SH-SY5Y (cell line): ENCODE measurements at regions not wholly inside any gene's neighbourhood (a gene's known extent, or its start where the extent isn't known, plus 50 kb on each side); places are given as distances from the start of the nearest gene placed in this dataset.

Experiments used
- GATA2 ChIP-seq: IDR thresholded peaks from 2 replicates; pipeline ENCODE4 v1.6.1; 2011; ENCODE audit warnings: mild to moderate bottlenecking, low read depth, low read length
- GATA3 ChIP-seq: IDR thresholded peaks from 2 replicates; pipeline ENCODE4 v1.6.1; 2011; ENCODE audit warnings: low read depth, mild to moderate bottlenecking, low read length, moderate library complexity

DNA sequence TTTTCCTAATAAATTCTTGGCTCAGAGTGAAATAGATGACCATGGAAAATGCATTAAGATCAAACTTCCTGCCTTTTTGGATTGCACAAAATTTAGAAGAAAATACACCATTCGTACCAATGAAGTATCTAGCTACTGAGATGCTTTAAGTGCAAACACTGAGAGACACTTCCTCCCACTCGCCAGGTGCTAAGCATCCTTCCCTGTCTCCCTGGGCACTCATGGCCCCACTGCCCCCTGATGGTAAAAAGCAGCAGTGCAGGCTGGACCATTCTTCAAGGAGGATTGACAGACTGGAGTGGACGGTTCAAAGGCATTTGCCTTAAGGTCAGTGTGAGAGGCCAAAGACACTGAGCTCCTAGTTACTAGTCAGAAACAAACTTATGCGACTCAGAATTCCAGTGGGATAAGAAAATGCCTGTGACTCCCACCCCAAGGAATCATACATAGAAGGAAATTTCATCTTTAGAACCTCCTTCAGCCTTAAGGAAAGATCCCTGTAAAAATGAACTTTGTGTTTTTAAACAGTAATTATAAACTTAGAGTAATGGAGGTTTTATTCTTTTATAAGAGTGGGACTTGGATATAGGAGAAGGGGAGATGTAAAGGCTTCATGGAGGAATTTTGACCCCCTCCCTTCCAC, 86.0 kb upstream of the SLC30A5 start:
- TF ChIP-seq GATA2 (no peak), GATA3 (no peak)

DNA sequence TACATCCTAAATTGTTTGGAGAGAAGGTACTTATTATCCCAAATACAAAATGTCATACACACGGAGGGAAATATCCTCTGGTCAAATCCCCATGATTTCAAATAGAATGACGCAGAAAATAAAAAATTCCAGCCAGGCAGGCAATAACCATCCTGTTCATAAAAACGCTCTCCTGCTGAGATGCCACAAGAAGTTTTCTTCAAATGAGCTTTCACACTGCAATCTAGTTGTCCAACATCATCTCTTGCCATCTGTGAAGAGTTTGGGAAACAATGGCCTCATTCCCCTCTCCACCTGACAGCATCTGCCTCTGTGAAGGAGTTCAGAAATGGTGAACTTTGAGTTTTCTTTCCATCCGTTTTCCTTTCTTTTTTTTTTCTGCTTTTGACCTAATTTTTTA, 83.3 kb upstream of the SLC30A5 start:
- no peak for TF ChIP-seq GATA3
- no peak for TF ChIP-seq GATA2

DNA sequence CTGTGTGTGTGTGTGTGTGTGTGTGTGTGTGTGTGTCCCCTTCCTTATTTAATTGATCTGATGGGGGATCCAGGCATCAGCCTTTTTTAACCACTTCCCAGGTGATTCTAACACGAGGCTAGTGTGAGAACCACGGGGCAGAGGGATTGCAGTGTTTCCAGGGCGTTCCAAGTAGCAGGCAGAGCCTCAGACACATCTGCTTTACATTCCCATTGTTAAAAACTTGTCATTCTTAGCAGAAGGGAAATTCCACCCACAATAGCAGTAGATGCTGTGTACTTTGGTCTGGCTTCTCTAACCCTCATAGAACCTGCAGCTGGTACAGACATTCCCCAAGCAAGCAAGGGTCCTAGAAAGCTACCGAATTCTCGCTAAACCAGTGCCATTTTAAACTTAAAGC, 81.9 kb upstream of the SLC30A5 start:
- TF ChIP-seq GATA2, result no peak
- no peak for TF ChIP-seq GATA3

DNA sequence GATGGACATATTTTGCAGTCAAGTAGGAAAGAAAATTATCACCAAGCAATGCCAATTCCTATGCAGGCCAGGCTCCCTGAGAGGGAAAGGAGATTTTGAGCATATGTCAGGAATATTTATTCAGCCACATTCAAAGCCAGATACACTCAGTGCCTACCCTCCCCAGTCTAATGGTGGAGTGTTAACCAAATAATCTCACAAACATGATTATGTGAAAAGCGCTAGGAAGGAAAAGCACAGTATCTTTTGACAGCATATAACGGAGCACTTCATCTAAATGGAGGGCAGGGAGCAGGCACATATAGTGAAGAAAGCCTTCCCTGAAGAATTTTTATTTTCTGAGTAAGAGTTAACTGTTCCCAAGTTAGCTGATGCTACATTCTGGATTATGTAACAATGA, 80.3 kb upstream of the SLC30A5 start:
- TF ChIP-seq GATA3, result no peak
- TF ChIP-seq GATA2, result no peak

DNA sequence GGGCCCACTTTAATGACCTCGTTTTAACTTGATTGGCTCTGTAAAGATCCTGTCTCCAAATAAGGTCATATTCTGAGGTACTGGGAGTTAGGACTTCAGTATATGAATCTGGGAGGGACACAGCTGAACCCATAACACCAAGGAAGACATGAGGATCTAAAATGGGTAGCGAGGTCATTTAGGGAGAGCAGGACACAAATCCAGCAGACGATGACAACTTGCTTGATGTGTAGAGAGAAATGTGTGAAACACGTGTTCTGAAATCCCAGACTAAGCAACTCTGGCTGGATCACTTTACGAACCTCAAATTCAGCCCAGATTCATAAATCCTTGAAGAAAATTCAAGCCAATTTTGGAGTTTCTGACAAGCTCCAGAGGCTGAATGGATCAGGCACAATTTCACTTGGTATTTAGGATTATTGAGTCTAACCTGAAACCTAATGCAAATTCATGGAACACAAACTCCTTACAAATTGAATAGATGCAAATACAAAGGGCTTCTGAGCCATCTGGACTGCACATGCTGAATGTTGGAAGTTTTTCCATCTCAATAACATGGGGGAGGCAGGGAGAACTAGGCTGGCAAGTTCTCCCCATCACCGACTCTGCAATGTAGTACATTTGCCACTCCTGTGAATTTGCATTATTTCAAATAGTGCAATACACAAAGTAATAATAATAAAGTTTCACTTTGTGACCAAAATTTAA, 74.0 kb upstream of the SLC30A5 start:
- no peak for TF ChIP-seq GATA2
- TF ChIP-seq GATA3, result no peak

DNA sequence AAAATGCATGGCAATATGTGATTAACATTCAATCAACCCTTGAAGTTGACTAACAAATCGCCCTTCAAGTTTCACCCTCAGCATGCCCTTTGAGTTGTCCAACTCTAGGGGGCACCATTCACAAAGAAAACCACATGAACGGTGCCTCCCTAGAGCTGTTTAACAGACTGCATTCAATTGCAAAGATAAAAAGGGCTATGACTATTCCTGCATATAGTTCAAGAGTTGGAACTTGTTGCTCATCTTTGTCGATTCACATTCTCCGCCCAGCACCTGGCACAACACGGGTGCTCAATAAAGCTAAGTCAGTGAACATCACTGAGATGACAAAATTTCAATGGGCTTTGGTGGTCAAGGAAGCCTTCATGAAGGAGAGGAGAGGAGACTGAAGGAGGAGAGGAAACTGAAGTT, 69.6 kb upstream of the SLC30A5 start:
- TF ChIP-seq GATA3 (no peak), GATA2 (no peak)

DNA sequence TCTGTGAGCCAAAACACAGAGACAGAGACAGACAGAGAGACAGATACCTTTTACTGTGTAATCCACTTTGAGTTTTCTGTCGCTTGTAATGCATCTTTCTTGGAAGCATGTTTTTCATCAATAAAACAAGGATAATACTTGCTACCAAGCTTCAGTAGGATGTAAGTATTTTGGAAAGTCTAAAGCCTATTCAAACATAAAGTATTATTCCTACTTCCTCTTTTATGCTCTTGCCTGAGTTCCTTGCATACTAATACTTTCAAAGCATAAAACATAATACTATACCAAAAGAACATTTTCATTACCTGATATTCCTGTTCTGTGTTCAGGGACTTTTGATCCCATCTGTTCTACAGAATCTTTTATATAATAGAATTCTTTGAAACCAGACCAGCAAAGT, 64.5 kb upstream of the SLC30A5 start:
- TF ChIP-seq GATA3 (no peak), GATA2 (no peak)

DNA sequence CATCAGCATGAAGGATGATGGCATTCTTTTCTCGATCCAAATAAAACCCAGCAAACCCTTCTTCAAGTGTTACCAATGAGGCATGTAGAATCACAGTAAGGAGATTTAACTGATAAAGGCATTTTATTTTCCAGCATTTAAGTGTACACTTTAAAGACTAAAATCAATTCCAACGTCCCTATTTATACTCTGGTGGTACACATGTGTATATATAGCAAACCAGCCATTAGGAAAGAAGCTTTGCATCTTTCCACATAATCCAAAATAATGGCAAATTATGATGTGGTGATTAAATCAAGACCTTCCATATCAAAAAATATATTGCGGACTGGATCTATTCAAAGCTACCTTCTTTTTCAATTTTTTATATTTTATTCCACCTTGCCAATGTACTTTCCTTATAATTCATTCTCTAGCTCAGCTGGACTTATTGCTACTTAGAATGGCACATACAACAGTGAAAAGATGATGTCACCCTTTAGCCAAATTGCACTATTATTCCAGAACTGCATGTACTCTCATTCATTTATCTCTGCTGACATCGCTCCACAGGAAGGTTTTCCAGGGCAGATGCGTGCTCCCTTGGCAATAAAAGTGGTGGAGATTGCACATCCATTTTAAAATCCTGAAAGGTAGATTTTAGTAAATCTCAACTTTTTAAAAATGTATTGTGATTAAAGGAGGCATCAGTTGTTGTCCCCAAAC, 63.3 kb upstream of the SLC30A5 start:
- TF ChIP-seq GATA3 (peak; percentile 92), GATA2 (peak; percentile 92)

DNA sequence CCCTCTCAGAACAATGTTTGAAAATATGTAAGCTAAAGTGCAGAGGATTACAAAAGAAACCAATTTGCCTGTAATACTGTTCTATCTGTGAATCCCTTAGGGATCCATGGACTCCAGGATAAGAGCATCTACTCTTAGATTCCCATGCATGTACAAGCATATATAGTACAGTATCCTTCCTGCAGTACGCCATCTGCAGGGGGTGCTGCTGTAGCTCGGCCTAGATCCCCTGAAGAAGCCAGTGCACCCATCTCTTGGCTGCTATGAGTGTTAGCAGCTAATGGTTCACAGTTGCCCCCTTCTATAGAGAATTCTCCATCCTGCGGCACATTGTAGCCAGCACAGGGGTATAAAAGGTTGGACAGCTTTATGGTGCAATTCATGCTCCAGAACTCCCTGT, 61.8 kb upstream of the SLC30A5 start:
- TF ChIP-seq GATA2 (no peak), GATA3 (no peak)

DNA sequence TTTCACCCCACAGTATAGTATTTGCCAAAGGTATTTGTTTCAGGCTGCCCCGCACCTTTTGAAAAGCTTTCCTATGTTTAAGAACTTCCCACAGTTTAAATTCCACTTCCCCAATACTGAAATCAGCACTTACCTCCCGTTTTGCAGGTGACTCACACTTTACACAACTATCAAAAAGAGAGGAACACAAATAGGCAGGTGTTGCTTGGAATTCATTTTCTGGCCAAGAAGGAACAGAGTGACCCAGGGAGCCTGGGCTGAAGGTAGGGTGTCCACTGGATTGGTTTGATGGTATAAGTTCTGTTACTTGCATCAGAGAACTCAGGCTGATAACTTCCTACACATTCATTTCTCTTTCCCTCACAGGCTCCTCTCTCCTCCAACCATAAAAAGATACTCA, 60.1 kb upstream of the SLC30A5 start:
- TF ChIP-seq GATA3, result no peak
- no peak for TF ChIP-seq GATA2

DNA sequence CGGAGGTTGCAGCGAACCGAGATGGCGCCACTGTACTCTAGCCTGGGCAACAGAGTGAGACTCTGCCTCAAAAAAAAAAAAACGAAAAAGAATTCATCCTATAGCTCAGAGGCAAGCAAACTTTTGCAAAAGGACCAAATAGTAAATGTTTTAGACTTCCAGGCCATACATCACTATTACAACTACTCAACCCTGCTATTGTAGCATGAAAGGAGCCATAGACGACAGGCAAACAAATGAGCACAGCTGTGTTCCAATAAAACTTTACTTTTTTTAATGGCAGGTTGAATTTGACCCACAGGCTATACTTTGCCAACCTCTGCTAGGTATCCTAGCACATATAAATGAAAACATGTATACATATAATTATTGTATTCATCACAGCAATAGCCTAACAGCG, 58.9 kb upstream of the SLC30A5 start:
- TF ChIP-seq GATA3 (no peak), GATA2 (no peak)

DNA sequence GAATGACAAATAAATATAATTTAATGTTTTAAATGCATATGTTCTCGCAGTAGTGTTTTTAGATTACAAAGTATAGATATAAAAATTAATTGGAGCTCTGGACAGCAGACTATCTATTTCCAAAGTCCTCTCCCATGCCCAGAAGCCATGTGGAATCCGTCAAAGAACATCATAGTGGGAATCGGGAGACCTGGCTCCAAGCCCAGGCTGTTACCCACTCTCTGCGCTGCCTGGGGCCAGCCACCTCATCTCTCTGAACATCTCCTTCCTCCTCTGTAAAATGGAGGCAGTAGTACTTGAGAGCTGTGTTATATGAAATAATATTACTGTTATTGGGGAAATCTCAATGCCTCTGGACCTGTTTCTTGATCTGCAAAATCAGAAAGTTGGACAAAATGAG, 58.1 kb upstream of the SLC30A5 start:
- TF ChIP-seq GATA2 (peak; percentile 96), GATA3 (peak; percentile 82)

DNA sequence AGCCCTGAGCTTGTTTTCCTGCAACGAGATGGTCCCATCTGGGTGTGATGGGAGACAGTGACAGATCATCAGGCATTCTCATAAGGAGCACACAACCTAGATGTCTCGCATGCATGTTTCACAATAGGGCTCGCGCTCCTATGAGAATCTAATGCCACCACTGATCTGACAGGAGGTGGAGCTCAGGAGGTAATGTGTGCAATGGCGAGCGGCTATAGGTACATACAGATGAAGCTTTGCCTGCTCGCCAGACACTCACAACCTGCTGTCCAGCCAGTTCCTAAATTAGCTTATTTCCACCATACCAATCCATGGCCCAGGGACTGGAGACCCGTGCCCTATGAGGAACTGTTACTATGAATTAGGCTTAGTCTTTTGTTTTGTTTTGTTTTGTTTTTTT, 55.3 kb upstream of the SLC30A5 start:
- TF ChIP-seq GATA2 (no peak), GATA3 (no peak)

DNA sequence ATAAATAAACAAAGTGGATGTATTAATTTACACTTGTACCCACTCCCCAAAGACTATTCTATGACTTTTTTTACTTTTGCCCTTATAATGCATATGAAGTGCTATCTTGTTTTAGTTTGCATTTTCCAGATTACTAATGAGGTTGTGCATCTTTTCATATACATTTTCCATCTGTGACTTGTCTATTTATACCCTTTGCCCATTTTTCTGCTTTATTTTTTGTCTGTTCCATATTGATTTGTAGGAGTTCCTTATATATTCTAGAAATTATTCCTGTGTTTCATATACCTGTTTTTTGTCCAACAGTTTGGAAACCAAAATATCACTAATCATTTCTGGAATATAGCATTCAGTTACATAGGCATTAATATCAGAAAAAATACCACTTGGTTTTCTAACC, 54.0 kb upstream of the SLC30A5 start:
- TF ChIP-seq GATA3 (no peak), GATA2 (no peak)

DNA sequence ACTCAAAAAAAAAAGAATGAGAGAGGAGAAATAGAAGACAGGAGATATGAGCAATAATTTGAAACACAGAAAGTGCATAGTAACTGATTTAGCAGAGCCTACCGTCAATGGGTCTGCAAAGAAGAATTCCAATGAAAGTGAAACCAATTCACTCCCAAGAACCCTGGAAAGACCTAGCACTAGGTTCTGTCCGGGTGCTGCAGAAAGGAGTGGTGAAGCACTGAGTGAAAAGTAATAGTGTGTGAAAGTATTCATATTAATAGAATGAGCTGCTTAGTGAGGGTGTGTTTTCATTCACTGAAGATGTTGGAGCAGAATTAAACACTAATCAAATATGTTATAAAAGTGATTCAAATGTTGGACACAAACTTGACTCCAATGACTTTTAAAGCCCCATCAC, 51.3 kb upstream of the SLC30A5 start:
- no peak for TF ChIP-seq GATA3
- no peak for TF ChIP-seq GATA2
